Neural progenitor cell (in vitro differentiated cells): ENCODE measurements at regions not wholly inside any gene's neighbourhood (a gene's known extent, or its start where the extent isn't known, plus 50 kb on each side); places are given as distances from the start of the nearest gene placed in this dataset.

Experiments used
- DNase-seq: peaks from one replicate; pipeline ENCODE4 v3.0.0-alpha.2; 2016; ENCODE audit warnings: low spot score
- H2AFZ ChIP-seq: fragments of 200-600 bp; sonication (generic); replicated peaks from 2 replicates; pipeline ENCODE4 v1.6.1; 2016; ENCODE audit warnings: antibody characterized with exemption
- H3F3A ChIP-seq: fragments of 200-600 bp; sonication (generic); 2 replicates; pipeline ENCODE4 v1.6.1; 2016; ENCODE audit warnings: antibody characterized with exemption, low read depth
- H3K27ac ChIP-seq: fragments of 200-600 bp; sonication (generic); 2 replicates; pipeline ENCODE4 v1.5.1; 2016; ENCODE audit warnings: mild to moderate bottlenecking
- H3K27me3 ChIP-seq: fragments of 200-600 bp; sonication (generic); 2 replicates; pipeline ENCODE4 v1.6.1; 2016; ENCODE audit warnings: mild to moderate bottlenecking, moderate library complexity
- H3K36me3 ChIP-seq: fragments of 200-600 bp; sonication (generic); 2 replicates; pipeline ENCODE4 v1.5.1; 2016
- H3K4me1 ChIP-seq: fragments of 200-600 bp; sonication (generic); 2 replicates; pipeline ENCODE4 v1.6.1; 2016; ENCODE audit warnings: mixed run types
- H3K4me2 ChIP-seq: fragments of 200-600 bp; sonication (generic); 2 replicates; pipeline ENCODE4 v1.6.1; 2016
- H3K4me3 ChIP-seq: fragments of 200-600 bp; sonication (generic); 2 replicates; pipeline ENCODE4 v1.5.1; 2016
- H3K79me2 ChIP-seq: fragments of 200-600 bp; sonication (generic); 2 replicates; pipeline ENCODE4 v1.6.1; 2016; ENCODE audit warnings: low read depth
- H3K9ac ChIP-seq: fragments of 200-600 bp; sonication (generic); 2 replicates; pipeline ENCODE4 v1.6.1; 2016
- H3K9me3 ChIP-seq: fragments of 200-600 bp; sonication (generic); 2 replicates; pipeline ENCODE4 v1.5.1; 2016; ENCODE audit warnings: low read depth
- H4K20me1 ChIP-seq: fragments of 200-600 bp; sonication (generic); 2 replicates; pipeline ENCODE4 v1.6.1; 2016; ENCODE audit warnings: low read depth
- H3K27ac Mint-ChIP-seq: 3 replicates; pipeline ENCODE4 v1.8.0; 2021; ENCODE audit warnings: mixed read lengths
- H3K27me3 Mint-ChIP-seq: 2 replicates; pipeline ENCODE4 v1.8.0; 2022; ENCODE audit warnings: low read depth, mild to moderate bottlenecking, inconsistent platforms, moderate library complexity, mixed read lengths; ENCODE audit not compliant: insufficient read depth
- H3K36me3 Mint-ChIP-seq: 3 replicates; pipeline ENCODE4 v1.8.0; 2021; ENCODE audit warnings: mixed read lengths
- H3K4me1 Mint-ChIP-seq: 3 replicates; pipeline ENCODE4 v1.8.0; 2021; ENCODE audit warnings: mixed read lengths
- H3K4me3 Mint-ChIP-seq: 3 replicates; pipeline ENCODE4 v1.8.0; 2021; ENCODE audit warnings: mild to moderate bottlenecking, moderate library complexity, mixed read lengths
- H3K9me3 Mint-ChIP-seq: 3 replicates; pipeline ENCODE4 v1.8.0; 2020; ENCODE audit warnings: mixed read lengths
- CTCF ChIP-seq: fragments of 200-600 bp; sonication (generic); IDR thresholded peaks from 2 replicates; pipeline ENCODE4 v1.5.1; 2017; ENCODE audit warnings: antibody characterized with exemption, mild to moderate bottlenecking
- EZH2 ChIP-seq: fragments of 200-600 bp; sonication (generic); IDR thresholded peaks from 2 replicates; pipeline ENCODE4 v1.6.1; 2017; ENCODE audit warnings: antibody characterized with exemption, mild to moderate bottlenecking, moderate library complexity
- EZH2phosphoT487 ChIP-seq: fragments of 200-600 bp; sonication (generic); IDR thresholded peaks from 2 replicates; pipeline ENCODE4 v1.6.1; 2017; ENCODE audit warnings: antibody characterized with exemption

DNA sequence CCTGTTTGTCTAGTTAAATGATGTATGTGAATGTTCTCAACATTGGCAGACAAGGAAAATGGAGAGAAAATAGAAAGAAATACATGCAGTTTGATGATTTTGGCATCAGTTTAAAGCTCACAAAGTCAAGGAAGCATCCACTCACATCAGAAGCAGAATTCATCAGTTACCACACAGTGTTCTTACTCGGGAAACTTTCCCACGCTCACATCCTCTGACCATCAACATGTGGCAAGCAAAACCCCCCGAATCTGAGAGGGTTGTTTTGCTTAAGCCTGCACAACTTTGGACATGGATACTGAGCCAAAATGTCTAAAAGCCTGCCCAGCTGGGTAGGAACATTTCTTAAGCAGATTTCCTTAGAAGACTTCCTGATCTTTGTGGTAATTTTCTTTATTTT, 407.6 kb downstream of the ANKRD50 start:
- Histone ChIP-seq H3K4me3 (no peak overlapping the region), H4K20me1 (no peaks in the 10 kb centered on the region), H3K27me3 (no peaks in the 10 kb centered on the region), H3K36me3 (no peaks in the 10 kb centered on the region), H2AFZ (peak overlapping the region; percentile 47), H3K27ac (no peak overlapping the region), H3K79me2 (no peaks in the 10 kb centered on the region), H3K4me1 (no peaks in the 10 kb centered on the region), H3K4me2 (no peak overlapping the region), H3F3A (no peaks in the 10 kb centered on the region), H3K9ac (no peak overlapping the region), H3K9me3 (no peaks in the 10 kb centered on the region)
- Mint-ChIP-seq H3K4me1 (peaks cover 4% of the 10 kb centered on the region), H3K27ac (no peak overlapping the region), H3K9me3 (no peaks in the 10 kb centered on the region), H3K4me3 (no peak overlapping the region), H3K36me3 (no peaks in the 10 kb centered on the region), H3K27me3 (peaks cover 2% of the 10 kb centered on the region)
- TF ChIP-seq EZH2phosphoT487, result no peak
- no peak for TF ChIP-seq CTCF
- TF ChIP-seq EZH2, result no peak
- DNase-seq, result no peak

GRCh38 chr4:124306352-124306751, 406.2 kb downstream of the ANKRD50 start:
- no peaks in the 10 kb centered on the region for H3K4me1 ChIP-seq
- TF ChIP-seq EZH2 (no peak), CTCF (no peak), EZH2phosphoT487 (no peak)
- H3K4me2 ChIP-seq, result no peak overlapping the region
- Mint-ChIP-seq H3K27ac (no peak overlapping the region), H3K36me3 (no peaks in the 10 kb centered on the region), H3K4me3 (no peak overlapping the region), H3K9me3 (no peaks in the 10 kb centered on the region), H3K4me1 (no peaks in the 10 kb centered on the region), H3K27me3 (peaks cover 2% of the 10 kb centered on the region)
- no peaks in the 10 kb centered on the region for H4K20me1 ChIP-seq
- no peak overlapping the region for H3K27ac ChIP-seq
- no peaks in the 10 kb centered on the region for H3K36me3 ChIP-seq
- no peaks in the 10 kb centered on the region for H3K9me3 ChIP-seq
- H3K4me3 ChIP-seq, result no peak overlapping the region
- no peaks in the 10 kb centered on the region for H3K27me3 ChIP-seq
- no peaks in the 10 kb centered on the region for H3K79me2 ChIP-seq
- H3K9ac ChIP-seq, result no peak overlapping the region
- H3F3A ChIP-seq, result no peaks in the 10 kb centered on the region
- H2AFZ ChIP-seq, result peak overlapping the region; percentile 31
- DNase-seq, result no peak

DNA sequence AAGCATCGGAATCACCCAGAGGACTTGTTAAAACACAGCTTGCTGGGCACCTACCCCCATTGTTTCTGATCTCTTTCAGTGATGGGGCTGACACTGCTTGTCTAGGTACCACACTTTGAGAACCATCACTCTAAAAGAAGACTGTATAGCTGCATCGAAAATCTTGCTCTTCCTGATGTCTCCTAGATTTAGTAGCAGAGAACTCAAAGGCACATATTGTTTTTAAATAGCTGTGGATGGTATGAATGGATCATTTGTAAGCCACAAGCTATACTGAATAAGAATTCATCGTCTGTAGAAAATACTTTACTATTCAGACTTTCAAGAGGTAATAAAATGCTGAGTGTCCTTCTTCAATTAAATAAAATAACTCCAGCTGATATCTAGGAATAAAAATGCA, 405.4 kb downstream of the ANKRD50 start:
- H3K27ac ChIP-seq, result no peak overlapping the region
- H3K4me3 Mint-ChIP-seq, result no peak overlapping the region
- H3K36me3 Mint-ChIP-seq, result no peaks in the 10 kb centered on the region
- H3K4me1 ChIP-seq, result no peaks in the 10 kb centered on the region
- no peaks in the 10 kb centered on the region for H3K4me1 Mint-ChIP-seq
- no peaks in the 10 kb centered on the region for H3K9me3 Mint-ChIP-seq
- H3K4me2 ChIP-seq, result no peak overlapping the region
- no peaks in the 10 kb centered on the region for H3K9me3 ChIP-seq
- H4K20me1 ChIP-seq, result no peaks in the 10 kb centered on the region
- no peaks in the 10 kb centered on the region for H3F3A ChIP-seq
- H3K27me3 Mint-ChIP-seq, result peaks cover 2% of the 10 kb centered on the region
- no peak overlapping the region for H3K4me3 ChIP-seq
- TF ChIP-seq CTCF, result no peak
- TF ChIP-seq EZH2, result no peak
- no peak for TF ChIP-seq EZH2phosphoT487
- no peak overlapping the region for H3K27ac Mint-ChIP-seq
- H3K9ac ChIP-seq, result no peak overlapping the region
- no peak overlapping the region for H2AFZ ChIP-seq
- DNase-seq, result no peak
- H3K36me3 ChIP-seq, result no peaks in the 10 kb centered on the region
- H3K79me2 ChIP-seq, result no peaks in the 10 kb centered on the region
- no peaks in the 10 kb centered on the region for H3K27me3 ChIP-seq

GRCh38 chr4:124318292-124318691, 394.2 kb downstream of the ANKRD50 start:
- Histone ChIP-seq H3K4me2 (no peak overlapping the region), H3K27ac (no peak overlapping the region), H3F3A (no peaks in the 10 kb centered on the region), H3K9ac (no peak overlapping the region), H3K4me3 (no peak overlapping the region), H2AFZ (no peak overlapping the region), H3K79me2 (no peaks in the 10 kb centered on the region), H3K4me1 (no peaks in the 10 kb centered on the region), H3K9me3 (no peaks in the 10 kb centered on the region), H3K36me3 (no peaks in the 10 kb centered on the region), H4K20me1 (no peaks in the 10 kb centered on the region), H3K27me3 (no peaks in the 10 kb centered on the region)
- Mint-ChIP-seq H3K27me3 (no peaks in the 10 kb centered on the region), H3K9me3 (no peaks in the 10 kb centered on the region), H3K27ac (no peak overlapping the region), H3K36me3 (no peaks in the 10 kb centered on the region), H3K4me3 (no peak overlapping the region), H3K4me1 (peaks cover 3% of the 10 kb centered on the region)
- no peak for TF ChIP-seq EZH2phosphoT487
- no peak for TF ChIP-seq EZH2
- TF ChIP-seq CTCF, result no peak
- DNase-seq, result no peak
